Inflammatory macrophage treated with lipopolysaccharide for 4 hours (primary cell): ENCODE measurements at regions not wholly inside any gene's neighbourhood (a gene's known extent, or its start where the extent isn't known, plus 50 kb on each side); places are given as distances from the start of the nearest gene placed in this dataset.
"Not testable (repeated sequence)": the region's sequence is repeated elsewhere in the genome, so short reads cannot be mapped to it uniquely, and the experiment has no call there.

ENCODE experiments used
- DNase-seq: peaks from one replicate; pipeline ENCODE4 v3.0.0-alpha.2; 2020

- DNase-seq: no peak
These were observed 128.3 kb upstream of the LSM14A start for GRCh38 chr19:34044021-34044420.

- DNase-seq: no peak
These were observed 122.4 kb upstream of the LSM14A start for GRCh38 chr19:34049944-34050343.

GRCh38 chr19:34050430-34050829 lies 121.9 kb upstream of the LSM14A start:
- DNase-seq: not testable (repeated sequence)

- no peak for DNase-seq
These were observed 121.0 kb upstream of the LSM14A start for GRCh38 chr19:34051255-34051654.

- no peak for DNase-seq
These were observed 115.1 kb upstream of the LSM14A start for GRCh38 chr19:34057155-34057554.

- DNase-seq: no peak
These were observed 106.2 kb upstream of the LSM14A start for GRCh38 chr19:34066007-34066643.

- DNase-seq: no peak
These were observed 104.4 kb upstream of the LSM14A start for GRCh38 chr19:34067861-34068271.

- peak; percentile 2 for DNase-seq
These were observed 96.6 kb upstream of the LSM14A start for GRCh38 chr19:34075661-34076091.

- no peak for DNase-seq
These were observed 89.8 kb upstream of the LSM14A start for GRCh38 chr19:34082289-34083077.

- no peak for DNase-seq
These were observed 87.7 kb upstream of the LSM14A start for GRCh38 chr19:34084396-34085145.

- no peak for DNase-seq
These were observed 87.0 kb upstream of the LSM14A start for GRCh38 chr19:34085336-34085735.

- no peak for DNase-seq
These were observed 84.0 kb upstream of the LSM14A start for GRCh38 chr19:34088292-34088691.

- DNase-seq: no peak
These were observed 82.7 kb upstream of the LSM14A start for GRCh38 chr19:34089566-34089965.

- no peak for DNase-seq
These were observed 77.3 kb upstream of the LSM14A start for GRCh38 chr19:34094960-34095359.

- DNase-seq: not testable (repeated sequence)
These were observed 76.9 kb upstream of the LSM14A start for GRCh38 chr19:34095411-34095810.

GRCh38 chr19:34096020-34096915 lies 76.0 kb upstream of the LSM14A start:
- DNase-seq: peak; percentile 52

- peak; percentile 49 for DNase-seq
These were observed 68.2 kb upstream of the LSM14A start for GRCh38 chr19:34104096-34104495.

- DNase-seq: no peak
These were observed 67.7 kb upstream of the LSM14A start for GRCh38 chr19:34104557-34104956.

- DNase-seq: no peak
These were observed 62.7 kb upstream of the LSM14A start for GRCh38 chr19:34109596-34109995.

- no peak for DNase-seq
These were observed 53.2 kb upstream of the LSM14A start for GRCh38 chr19:34118879-34119748.

GRCh38 chr19:34120141-34120540 lies 52.2 kb upstream of the LSM14A start:
- no peak for DNase-seq
